ENCODE measurements at regions not wholly inside any gene's neighbourhood (a gene's known extent, or its start where the extent isn't known, plus 50 kb on each side); places are given as distances from the start of the nearest gene placed in this dataset.
A peak's percentile ranks its signal among the peaks of the same experiment; 100 is the strongest.
"Not testable (repeated sequence)": the region's sequence is repeated elsewhere in the genome, so short reads cannot be mapped to it uniquely, and the experiment has no call there.

DNA sequence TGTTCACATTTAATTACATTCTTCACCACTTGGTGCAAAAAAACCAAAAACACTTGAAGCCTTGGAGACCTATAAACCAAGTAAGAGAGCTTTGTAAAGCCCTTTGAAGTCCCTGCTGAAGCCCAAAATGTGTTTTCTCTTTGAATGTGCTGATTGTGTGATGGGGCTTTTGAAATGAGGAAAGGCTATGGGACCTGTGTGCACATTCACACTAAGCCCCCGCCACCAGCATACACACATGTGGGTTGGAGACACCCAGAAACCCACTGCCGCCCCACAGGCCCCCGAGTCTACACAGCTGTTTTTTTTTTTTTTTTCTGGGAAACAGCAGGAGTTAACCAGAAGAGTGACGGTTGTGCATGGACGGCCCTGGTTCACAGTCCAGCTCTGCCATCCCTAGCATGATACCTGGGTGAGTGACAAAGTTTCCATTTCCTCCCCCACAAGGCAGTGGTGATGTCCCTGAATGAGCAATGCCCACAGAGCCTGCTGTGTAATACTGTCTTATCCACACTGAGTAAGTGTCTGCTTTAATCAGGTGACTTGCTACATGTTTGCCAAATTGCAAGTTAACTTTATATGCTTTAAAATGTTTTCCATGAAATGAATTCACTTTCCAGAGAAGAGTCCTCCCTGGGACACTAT is 154.6 kb upstream of the GDF10 start:
- no peak for DNase-seq

- no peak for DNase-seq
Observed at GRCh38 chr10:47146572-47146971, 153.4 kb upstream of the GDF10 start.

GRCh38 chr10:47147186-47147585 is 152.8 kb upstream of the GDF10 start:
- DNase-seq = no peak

DNA sequence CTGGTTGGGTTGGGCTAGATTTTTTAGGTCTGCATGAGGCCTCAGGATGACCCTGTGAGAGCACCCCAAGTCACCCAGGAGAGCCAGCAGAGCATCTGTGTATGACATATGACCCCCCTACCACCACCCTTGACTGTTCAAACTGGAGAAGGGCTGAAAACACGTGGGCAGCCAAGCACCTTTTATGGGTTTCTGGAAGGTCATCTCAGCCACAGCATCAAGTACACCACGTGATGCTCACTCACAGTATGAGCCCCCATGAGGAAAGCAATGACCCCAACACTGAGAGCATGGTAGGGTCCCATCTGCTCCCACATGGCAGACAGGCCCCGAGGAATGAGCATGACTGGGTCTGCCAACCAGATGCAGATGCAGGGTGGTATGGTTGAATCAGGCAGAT is 149.4 kb upstream of the GDF10 start:
- no peak for DNase-seq

DNA sequence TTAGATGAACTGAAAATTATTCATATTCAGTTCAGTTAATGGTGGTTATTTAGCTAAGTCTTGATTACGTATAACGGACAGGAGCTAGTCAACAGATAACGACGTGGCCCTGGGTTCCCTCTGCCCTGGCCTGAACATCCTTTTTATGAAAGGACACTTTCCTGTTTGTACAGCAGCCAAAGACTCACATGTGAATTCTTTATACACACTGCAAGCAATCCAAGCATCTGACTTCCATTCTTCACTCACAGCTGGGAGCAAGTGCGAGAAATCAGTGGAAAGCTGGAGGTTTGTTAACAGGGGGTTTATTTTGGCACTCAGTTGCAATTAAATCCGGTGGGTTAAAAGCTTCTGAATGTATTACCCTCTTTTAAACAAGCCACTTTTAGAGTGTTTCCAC is 148.1 kb upstream of the GDF10 start:
- no peak for DNase-seq

GRCh38 chr10:47152861-47153349 is 147.1 kb upstream of the GDF10 start:
- DNase-seq = peak in 1 of 2 donors; percentile 7

DNA sequence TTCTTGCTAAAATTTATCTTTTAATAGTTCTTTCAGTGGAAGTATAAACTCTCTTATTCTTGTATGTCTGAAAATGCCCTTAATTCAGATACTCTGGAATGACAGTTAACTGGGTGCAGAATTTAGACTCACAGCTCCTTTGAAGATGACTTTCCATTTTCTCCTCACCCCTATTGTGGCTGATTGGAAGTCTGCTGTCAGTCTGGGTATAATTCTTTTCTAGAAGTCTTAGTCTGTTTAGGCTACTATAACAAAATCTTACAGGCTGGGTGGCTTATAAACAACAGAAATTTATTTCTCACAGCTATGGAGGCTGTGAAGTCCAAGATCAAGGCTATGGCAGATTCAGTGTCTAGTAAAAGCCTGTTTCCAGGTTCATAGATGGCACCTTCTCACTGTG is 145.2 kb upstream of the GDF10 start:
- DNase-seq = no peak

GRCh38 chr10:47156873-47157272 is 143.1 kb upstream of the GDF10 start:
- no peak for DNase-seq

DNA sequence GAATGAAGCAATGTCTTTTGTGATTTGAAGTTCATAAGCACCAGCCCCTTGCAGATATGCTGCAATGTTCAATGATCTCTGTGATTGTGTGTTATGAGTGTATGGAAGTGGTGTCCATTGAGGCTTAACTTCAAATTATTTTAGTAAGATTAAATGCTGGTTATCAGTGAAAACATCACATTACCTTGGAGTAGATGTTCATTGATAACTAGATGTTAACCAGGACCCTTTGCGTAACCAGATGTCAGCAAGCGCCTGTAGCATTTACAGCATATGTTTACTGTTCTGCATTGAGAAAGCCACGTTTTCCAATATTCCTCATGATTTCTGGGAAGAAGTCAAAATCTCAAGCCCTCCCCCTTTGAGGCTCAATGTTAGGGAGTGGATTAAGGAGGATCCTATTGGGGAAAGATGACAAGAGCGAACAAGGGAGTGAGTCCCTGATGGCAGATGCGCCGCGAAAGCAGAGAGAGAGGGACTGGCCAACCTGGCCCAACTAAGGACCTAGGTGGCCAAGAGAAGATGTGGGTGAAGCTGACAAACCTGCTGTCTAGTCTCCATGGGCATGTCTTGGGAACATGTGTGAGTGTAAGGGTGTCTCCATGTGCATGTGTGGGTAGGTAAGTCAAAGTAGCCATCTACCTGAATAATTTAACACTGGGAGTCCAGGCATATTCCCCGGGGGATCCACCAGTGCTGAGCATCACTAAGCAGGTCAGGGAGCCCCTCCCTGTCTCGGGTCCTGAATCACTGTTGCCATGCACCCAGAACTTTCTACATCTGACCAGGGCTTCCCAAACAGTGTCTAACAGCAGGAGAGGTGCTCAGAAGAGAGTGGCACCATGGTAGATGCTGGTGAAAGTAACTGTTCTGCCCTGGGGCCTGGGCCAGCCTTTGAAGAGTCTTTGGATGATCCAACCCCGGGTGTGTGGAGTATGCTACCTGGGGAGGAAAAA is 141.6 kb upstream of the GDF10 start:
- DNase-seq = no peak

- DNase-seq = no peak
Observed at GRCh38 chr10:47159361-47160260, 140.4 kb upstream of the GDF10 start.

- DNase-seq = no peak
Observed at GRCh38 chr10:47160261-47160908, 139.6 kb upstream of the GDF10 start.

DNA sequence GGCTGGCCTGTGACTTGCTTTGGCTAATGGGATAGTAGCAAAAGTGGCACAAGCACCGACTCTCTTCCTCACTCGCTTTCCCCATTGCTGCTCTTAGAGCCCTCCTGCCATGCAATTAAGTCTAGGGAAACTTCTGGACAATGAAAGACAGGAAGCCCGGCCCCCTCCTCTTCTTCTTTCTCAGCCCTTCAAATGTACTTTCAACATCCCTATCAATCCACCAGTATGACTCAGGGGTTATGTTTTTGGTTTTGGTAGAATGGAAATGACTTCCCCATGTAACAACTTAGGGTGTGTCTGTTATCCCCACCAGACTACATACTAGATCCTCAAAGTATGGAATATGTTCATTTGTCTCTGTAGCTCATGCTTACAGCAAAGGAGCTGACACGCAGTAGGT is 139.0 kb upstream of the GDF10 start:
- DNase-seq = no peak

DNA sequence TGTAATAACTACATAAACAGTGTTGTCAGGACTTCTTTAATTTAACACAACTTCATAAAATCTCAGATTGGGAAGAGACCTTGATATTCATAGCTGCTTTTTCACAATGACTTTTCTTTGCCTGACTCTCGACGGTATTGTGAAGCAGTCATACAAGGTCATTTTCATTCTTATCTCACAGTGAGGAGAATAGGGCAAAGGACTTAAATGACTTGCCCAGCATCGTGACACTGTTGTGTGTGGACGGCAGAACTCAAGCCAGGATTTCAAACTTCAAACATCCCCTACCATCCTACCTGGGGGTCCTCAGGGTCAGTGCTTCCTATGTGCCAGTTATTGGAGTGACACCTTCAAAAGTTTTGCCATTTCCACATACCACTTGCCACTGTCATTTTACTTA is 138.5 kb upstream of the GDF10 start:
- DNase-seq = no peak

DNA sequence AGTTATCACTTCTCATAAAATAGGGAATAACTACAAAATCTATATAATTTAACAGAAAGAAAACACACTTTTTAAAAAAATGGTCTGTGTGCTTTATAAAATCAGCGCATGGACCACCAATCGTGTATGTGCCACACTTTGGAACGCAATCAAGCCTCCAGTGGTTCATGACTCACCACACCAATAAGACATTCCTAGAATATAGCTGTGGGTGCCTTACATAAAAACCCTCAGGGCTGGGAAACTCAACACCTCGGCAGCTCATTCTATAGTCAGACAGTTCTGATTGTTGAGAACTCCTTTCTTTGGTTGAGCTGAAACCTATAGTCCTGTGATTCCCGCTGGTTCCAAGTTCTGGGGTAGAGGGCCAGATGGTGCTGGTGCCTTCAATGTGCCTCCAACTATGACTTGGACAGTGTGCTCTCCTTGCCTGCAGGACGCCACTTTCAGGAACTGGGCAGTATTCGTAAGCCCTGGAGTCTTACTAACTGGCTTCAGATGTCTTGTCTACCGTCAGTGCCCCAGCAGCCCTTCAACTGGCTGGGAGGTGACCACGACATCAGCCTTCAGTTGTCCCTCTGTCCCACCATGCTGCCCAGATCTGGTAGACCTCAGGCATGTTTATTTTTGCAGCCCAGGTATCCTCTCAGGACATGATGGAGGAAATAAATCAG is 135.7 kb upstream of the GDF10 start:
- no peak for DNase-seq

GRCh38 chr10:47164800-47165128 is 135.2 kb upstream of the GDF10 start:
- DNase-seq = no peak

DNA sequence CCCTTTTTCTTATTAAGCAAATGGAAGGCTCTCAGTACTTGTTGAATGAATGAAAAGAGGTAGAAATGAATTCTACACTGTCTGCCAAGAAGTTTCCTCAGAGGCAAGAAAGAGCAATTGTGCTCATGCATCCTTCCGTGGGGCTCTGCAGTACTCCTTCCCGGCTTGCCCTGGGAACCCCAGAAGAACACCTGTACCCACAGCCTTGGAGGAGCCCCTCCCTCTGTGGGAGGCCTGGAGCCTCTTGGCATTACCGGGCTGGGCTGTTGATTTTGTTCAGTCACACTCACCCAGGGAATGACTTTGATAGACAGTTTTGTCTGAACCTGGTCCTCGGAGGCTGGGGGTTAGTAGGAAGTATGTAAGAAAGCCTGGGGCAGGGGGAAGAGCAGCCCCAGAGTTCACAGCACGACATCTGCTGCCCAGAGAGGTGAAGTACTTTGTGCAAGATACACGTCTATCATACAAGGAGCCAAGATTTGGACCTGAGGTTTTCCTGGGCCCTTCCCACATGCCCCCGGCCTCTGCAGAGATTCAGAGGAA is 134.8 kb upstream of the GDF10 start:
- no peak for DNase-seq

DNA sequence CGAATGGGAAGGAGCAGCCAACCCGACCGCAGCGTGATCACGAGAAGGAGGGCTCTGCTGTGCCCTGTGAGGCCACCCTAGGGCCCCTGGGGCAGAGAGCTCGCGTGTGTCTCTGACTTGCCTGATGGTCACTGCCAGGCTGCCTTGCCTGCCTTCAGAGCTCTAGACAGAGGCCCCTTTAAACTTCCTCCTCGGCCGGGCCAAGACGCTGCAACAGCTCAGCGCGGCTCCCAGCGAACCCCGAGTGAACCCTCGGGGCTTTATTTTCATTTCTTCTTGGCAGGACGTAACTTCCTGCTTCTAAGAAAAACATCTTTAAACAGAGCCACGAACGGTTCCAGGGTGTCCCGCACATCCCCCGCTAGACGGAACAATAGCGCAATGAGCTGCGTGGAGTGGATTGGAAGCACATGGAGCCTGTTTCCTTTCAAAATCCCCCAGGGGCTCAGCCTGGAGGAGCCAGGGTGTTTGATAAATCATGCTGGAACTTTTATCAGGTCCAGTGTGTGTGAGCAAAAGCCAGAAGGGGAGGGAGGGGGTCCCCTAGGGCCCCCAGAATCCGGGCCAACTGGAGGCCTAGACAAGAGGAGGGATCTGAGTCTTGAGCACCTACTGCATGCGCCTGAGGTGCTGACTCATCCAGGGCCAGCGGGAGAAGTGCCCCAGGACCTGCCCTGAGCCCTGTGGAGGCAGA is 134.1 kb upstream of the GDF10 start:
- peak in 1 of 2 donors; percentile 51 for DNase-seq

DNA sequence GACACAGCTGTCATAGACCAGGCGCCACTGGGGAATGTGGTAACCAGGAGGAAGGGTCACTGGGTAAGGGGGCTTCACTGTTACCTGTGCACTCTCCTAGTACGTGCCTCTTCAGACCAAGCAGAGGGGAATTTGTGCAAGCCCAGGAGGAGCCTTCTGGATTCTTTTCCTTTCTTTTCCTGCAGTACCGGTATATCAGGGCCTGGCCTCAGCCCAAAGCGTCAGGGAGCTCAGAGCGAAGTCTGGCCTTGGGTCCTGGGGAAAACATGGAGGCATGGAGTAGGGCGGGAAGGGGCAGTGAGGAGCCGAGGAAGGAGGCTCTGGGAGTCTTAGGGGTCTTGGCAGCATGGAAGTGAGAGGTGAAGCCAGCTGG is 133.6 kb upstream of the GDF10 start:
- DNase-seq = no peak

DNA sequence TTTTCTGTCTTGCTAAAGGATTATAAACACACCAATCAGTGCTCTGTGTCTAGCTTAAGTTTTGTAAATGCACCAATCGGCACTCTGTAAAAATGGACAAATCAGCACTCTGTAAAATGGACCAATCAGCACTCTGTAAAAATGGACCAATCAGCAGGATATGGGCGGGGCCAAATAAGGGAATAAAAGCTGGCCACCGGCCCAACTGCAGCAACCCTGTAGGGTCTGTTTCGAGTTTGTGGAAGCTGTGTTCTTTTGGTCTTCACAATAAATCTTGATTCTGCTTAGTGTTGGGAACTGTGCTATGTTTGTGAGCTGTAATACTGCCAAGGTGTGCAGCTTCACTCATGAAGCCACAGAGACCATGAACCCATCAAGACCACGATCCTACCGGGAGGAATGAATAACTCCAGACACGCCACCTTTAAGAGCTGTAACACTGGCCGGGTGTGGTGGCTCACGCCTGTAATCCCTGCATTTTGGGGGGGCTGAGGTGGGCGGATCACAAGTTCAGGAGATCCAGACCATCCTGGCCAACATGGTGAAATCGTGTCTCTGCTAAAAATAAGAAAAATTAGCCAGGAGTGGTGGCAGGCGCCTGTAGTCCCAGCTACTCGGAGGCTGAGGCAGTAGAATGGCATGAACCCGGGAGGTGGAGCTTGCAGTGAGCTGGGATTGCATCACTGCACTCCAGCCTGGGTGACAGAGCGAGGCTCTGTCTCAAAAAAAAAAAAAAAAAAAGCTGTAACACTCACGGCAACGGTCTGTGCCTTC is 133.0 kb upstream of the GDF10 start:
- DNase-seq = not testable (repeated sequence)

DNA sequence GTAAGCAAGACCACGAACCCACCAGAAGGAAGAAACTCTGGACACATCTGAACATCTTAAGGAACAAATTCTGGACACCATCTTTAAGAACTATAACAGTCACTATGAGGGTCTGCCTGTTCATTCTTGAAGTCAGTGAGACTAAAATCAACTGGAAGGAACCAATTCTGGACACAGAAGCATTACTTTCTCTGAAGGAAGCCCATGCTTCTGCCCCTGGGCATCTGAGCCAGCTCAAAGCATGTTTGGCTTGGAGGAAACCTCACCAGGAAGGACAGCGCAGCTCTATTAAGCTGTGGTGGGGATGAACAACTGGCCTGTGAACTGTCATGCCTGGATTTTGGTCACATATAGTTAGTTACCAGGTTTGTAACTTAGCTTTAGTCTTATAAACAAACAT is 132.4 kb upstream of the GDF10 start:
- DNase-seq = no peak
